ENCODE measurements at regions not wholly inside any gene's neighbourhood (a gene's known extent, or its start where the extent isn't known, plus 50 kb on each side); places are given as distances from the start of the nearest gene placed in this dataset.

DNA sequence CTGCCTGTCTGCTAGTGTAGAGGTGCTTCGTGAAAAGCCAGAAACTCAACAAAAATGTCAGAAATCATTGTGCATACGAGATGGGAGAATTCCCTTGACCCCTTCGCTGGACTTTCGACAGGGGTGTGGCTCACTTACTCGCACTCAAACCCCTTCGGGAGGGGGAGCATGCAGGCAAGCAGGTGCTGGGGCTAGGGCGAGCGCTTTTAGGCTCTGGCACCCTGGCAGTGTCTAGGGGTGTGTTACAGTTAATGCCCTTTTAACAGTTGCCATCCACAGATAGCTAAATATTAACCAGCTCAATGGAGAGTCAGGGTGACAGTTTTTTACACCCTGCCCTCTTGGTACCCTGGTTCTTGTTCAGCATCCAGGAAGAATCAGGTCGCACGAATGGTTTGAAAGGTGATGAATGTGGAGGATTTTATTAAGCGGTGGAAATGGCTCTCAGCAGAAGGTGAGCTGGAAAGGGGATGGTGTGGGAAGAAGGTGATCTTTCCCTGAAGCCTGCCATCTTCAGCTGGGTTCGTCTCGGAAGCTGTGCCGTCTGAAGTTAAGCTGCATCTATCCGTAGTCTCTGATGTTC lies 59.6 kb upstream of the SHANK2 start:
- H3K27ac ChIP-seq (ENCODE audit: low read length) = no peak overlapping the region
- no peak for ATAC-seq (ENCODE audit: insufficient read depth, low read depth)
- H3K36me3 ChIP-seq (ENCODE audit: insufficient read depth, low read length) = no peaks in the 10 kb centered on the region
- peaks cover 12% of the 10 kb centered on the region for H3K27me3 ChIP-seq (ENCODE audit: insufficient read depth, low read length, poor library complexity)
- no peak overlapping the region for H3K4me3 ChIP-seq (ENCODE audit: low read depth in 1 of 2, low read length in 2 of 2)
- H3K4me2 ChIP-seq (ENCODE audit: insufficient read depth, low read length) = no peak overlapping the region
- TF ChIP-seq EZH2 (IDR thresholded peaks at IDR 0.05; ENCODE audit: borderline replicate concordance, low read depth, low read length, severe bottlenecking) = no peak
- TF ChIP-seq, protein P1, sequence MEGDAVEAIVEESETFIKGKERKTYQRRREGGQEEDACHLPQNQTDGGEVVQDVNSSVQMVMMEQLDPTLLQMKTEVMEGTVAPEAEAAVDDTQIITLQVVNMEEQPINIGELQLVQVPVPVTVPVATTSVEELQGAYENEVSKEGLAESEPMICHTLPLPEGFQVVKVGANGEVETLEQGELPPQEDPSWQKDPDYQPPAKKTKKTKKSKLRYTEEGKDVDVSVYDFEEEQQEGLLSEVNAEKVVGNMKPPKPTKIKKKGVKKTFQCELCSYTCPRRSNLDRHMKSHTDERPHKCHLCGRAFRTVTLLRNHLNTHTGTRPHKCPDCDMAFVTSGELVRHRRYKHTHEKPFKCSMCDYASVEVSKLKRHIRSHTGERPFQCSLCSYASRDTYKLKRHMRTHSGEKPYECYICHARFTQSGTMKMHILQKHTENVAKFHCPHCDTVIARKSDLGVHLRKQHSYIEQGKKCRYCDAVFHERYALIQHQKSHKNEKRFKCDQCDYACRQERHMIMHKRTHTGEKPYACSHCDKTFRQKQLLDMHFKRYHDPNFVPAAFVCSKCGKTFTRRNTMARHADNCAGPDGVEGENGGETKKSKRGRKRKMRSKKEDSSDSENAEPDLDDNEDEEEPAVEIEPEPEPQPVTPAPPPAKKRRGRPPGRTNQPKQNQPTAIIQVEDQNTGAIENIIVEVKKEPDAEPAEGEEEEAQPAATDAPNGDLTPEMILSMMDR (IDR thresholded peaks at IDR 0.05; ENCODE audit: borderline replicate concordance, extremely low read depth, low read length, poor library complexity, severe bottlenecking) = no peak
- no peak overlapping the region for H2AFZ ChIP-seq (ENCODE audit: low read depth, low read length)
- no peaks in the 10 kb centered on the region for H3K79me2 ChIP-seq (ENCODE audit: insufficient read depth, low read length)
- no peaks in the 10 kb centered on the region for H3K4me1 ChIP-seq (ENCODE audit: insufficient read depth, low read length)
- no peaks in the 10 kb centered on the region for H4K20me1 ChIP-seq (ENCODE audit: insufficient read depth, low read length)
- H3K9me3 ChIP-seq (ENCODE audit: insufficient read depth, low read length, severe bottlenecking) = peaks cover 6% of the 10 kb centered on the region
- no peak overlapping the region for H3K9ac ChIP-seq (ENCODE audit: low read depth, low read length)
- no peak for DNase-seq

DNA sequence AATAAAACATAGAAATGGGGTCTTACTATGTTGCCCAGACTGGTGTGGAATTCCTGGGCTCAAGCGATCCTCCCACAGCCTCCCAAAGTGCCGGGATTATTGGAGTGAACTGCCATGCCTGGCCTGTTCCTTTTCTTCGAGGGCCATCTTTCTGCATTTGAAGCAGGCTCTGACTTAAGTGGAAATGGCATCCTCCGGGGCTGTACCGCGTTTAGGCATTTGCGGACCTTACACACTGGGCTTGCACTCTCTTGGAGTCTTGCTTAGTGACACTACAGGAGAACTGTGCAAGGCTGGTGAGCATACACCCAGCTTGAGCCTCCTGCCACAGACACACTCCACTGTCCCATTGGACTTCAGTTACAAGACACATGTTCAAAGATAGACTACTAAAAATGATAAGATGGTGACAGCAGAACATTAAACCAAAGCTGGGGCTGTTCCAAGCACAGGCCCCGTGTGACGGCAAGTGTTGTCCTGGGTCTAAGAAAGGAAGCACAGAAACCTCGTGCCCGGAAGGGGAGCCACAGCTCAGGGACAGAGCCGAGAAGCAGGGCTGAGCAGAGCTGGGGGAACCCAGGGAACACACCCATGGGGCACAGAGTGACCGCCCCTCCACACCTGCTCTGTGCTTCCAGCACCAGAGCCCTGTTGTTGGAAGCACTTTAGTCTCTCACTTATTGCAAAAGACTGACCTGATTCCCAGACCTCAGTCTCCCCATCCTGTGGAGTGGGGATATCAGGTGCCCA lies 59.0 kb upstream of the SHANK2 start:
- Histone ChIP-seq H3K4me2 (ENCODE audit: insufficient read depth, low read length) (no peak overlapping the region), H3K27me3 (ENCODE audit: insufficient read depth, low read length, poor library complexity) (peaks cover 12% of the 10 kb centered on the region)
- ATAC-seq (ENCODE audit: insufficient read depth, low read depth) = no peak

DNA sequence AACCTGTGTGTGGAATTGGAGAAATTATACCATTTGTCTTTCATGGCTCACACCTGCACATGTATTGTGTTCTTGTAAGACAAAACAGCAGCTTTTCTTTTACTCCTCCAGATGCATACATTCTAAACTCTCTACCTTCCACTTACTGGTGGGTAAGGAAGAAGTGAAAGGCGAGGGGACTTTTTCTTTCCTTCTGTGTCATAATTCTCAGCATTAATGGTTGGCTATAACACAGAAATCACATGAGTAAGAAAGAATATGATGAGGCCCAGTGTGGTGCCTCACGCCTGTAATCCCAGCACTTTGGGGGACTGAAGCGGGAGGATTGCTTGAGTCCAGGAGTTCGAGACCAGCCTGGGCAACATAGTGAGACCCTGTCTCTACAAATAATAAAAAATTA lies 57.8 kb upstream of the SHANK2 start:
- Histone ChIP-seq H2AFZ (ENCODE audit: low read depth, low read length) (no peak overlapping the region), H3K4me1 (ENCODE audit: insufficient read depth, low read length) (no peaks in the 10 kb centered on the region), H3K36me3 (ENCODE audit: insufficient read depth, low read length) (no peaks in the 10 kb centered on the region), H3K4me2 (ENCODE audit: insufficient read depth, low read length) (no peak overlapping the region), H3K9me3 (ENCODE audit: insufficient read depth, low read length, severe bottlenecking) (no peaks in the 10 kb centered on the region), H4K20me1 (ENCODE audit: insufficient read depth, low read length) (no peaks in the 10 kb centered on the region), H3K27ac (ENCODE audit: low read length) (no peak overlapping the region), H3K79me2 (ENCODE audit: insufficient read depth, low read length) (no peaks in the 10 kb centered on the region), H3K4me3 (ENCODE audit: low read depth in 1 of 2, low read length in 2 of 2) (no peak overlapping the region), H3K9ac (ENCODE audit: low read depth, low read length) (no peak overlapping the region), H3K27me3 (ENCODE audit: insufficient read depth, low read length, poor library complexity) (peaks cover 9% of the 10 kb centered on the region)
- DNase-seq = no peak
- no peak for ATAC-seq (ENCODE audit: insufficient read depth, low read depth)
- TF ChIP-seq, protein P1 (IDR thresholded peaks at IDR 0.05; ENCODE audit: borderline replicate concordance, extremely low read depth, low read length, poor library complexity, severe bottlenecking) = no peak
- no peak for TF ChIP-seq EZH2 (IDR thresholded peaks at IDR 0.05; ENCODE audit: borderline replicate concordance, low read depth, low read length, severe bottlenecking)

More for the DNA sequence above, 59.0 kb upstream of the SHANK2 start:
- no peak for DNase-seq
- Histone ChIP-seq H4K20me1 (ENCODE audit: insufficient read depth, low read length) (no peaks in the 10 kb centered on the region), H3K9ac (ENCODE audit: low read depth, low read length) (no peak overlapping the region), H3K79me2 (ENCODE audit: insufficient read depth, low read length) (no peaks in the 10 kb centered on the region), H3K4me3 (ENCODE audit: low read depth in 1 of 2, low read length in 2 of 2) (no peak overlapping the region), H3K9me3 (ENCODE audit: insufficient read depth, low read length, severe bottlenecking) (peaks cover 1% of the 10 kb centered on the region), H3K4me1 (ENCODE audit: insufficient read depth, low read length) (no peaks in the 10 kb centered on the region), H2AFZ (ENCODE audit: low read depth, low read length) (no peak overlapping the region), H3K36me3 (ENCODE audit: insufficient read depth, low read length) (no peaks in the 10 kb centered on the region), H3K27ac (ENCODE audit: low read length) (no peak overlapping the region)
- TF ChIP-seq, protein P1 (IDR thresholded peaks at IDR 0.05; ENCODE audit: borderline replicate concordance, extremely low read depth, low read length, poor library complexity, severe bottlenecking) = no peak
- no peak for TF ChIP-seq EZH2 (IDR thresholded peaks at IDR 0.05; ENCODE audit: borderline replicate concordance, low read depth, low read length, severe bottlenecking)
